Left renal pelvis (tissue), 4 donors: ENCODE measurements at regions not wholly inside any gene's neighbourhood (a gene's known extent, or its start where the extent isn't known, plus 50 kb on each side); places are given as distances from the start of the nearest gene placed in this dataset.

Source experiments
- DNase-seq, 4 donors: peaks; one replicate each; pipeline ENCODE4 v3.0.0-alpha.2; 2013; ENCODE audit warnings: low read depth in 4 of 4, low spot score in 3 of 4

DNA sequence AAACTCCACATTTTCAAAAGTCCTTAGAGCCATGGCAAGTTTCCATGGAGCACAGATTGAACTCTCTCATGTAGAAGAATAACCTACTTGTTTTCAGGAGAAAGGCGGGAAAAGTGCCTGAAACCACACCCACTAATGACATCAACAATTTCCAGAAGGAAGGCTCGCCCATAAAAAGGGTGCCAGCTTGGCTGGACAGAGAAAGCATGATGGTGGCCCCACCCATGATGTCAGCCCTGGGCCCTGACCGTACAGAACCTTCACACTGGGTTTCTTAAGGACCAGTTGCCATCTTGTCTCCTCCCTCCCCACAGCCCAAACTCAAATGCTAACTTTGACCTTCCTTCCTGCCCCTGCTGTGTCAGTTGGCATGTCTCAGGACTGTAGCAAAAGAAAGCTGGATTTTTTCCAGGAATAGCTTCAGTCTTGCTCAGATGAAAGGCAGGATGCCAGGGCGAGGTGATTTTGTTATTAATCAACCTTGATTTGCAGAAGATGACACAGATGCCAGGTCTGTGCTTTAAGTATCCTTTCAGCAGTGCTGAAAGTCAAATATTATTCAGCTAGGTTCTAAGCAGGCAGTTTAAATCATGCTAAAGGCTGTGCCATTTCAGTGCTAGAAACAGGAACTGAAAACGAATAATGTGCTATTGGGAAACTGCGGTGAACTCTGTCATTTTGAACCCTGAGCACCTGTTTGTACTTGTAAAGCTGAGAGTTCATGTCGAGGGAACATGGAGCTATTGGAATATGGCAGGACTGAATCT is 89.5 kb upstream of the RFC3 start:
- DNase-seq, result no peak

DNA sequence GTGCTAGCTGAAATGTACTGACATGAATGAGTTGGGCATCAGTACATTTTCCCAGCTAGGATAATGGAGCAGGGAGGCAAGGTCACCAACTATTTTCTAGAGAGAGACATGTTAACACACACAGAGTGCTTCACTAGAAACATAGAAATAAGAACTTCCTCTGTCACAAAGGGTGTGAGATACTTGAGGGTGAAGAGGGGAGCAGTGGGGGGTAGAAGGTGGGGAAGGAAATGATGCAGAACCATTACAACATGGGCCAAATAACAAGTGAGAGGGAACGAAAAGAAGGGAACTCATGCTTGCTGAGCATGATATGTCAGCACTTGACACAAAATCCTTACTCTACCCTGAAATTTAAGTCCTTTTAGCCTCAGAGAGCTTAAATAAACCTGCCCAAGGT is 87.8 kb upstream of the RFC3 start:
- no peak for DNase-seq

DNA sequence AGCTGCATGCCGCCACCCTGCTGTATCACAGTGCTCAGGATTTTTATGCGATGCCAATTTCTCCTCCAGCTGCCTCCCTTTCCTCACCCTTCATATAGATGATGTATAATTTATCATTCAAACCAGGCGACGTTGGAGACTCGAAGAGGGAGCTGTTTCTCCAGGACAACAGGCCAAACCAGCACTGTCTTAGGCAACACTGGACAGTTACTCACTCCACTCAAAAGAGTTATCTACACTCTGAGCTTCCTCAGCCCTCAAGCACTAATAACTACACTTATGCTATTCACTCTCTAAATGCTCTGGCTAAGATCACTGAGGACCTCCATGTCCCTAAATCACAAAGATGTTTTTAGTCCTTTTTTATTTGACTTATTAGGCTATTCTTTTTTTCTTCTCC is 87.3 kb upstream of the RFC3 start:
- DNase-seq, result no peak

DNA sequence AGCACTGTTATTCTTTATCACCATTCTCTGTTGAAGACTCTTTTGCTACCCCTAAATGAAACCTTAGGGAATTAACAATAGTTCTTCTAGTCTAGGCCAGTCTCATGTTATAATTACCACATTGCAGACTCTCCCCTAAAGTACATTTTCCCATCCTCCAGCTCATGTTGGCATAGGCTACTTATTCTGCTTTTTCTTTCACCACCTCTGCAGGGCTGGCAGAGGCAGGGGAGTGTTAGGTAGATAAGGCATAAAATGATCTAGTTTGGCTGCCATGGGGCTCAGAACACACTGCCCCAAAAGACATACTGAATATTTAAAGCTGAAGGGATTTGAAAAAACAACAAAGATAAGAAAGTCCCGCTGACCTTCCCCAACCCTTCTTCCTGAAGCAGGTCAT is 82.7 kb upstream of the RFC3 start:
- DNase-seq, result no peak

GRCh38 chr13:33739254-33739653 is 78.7 kb upstream of the RFC3 start:
- no peak for DNase-seq

DNA sequence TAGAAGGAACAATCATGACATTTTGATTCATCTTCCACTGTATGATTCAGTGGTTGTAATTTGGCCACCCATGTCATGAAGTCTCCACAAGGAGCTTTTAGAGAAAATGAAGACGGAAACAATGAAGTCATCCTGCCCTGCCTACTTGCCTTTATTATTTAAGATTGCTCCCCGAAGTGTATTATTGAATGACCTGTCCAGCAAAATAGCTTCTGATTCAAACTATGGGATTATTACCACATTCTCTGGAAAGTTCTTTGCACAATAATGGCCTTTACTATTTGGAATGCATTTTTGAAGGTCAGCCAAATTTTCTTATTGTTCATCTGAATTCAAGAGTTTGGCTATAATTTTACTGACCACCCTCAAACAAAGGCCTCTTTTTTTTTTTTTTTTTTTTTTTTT is 77.8 kb upstream of the RFC3 start:
- DNase-seq, result no peak

DNA sequence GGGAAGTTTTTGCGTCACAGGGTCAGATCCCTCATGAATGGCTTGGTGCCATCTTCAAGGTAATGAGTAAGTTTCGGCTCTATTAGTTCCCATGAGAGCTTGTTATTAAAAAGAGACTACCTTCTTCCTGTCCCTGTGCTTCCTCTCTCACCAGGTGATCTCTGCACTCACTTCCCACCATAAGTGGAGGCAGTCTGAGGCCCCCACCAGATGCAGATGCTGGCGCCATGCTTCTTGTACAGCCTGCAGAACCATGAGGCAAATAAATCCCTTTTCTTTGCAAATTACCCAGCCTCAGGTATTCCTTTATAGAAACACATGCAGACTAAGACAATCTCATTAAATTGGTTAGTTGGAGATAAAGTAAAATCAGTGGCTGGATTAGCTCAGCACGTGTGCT is 75.6 kb upstream of the RFC3 start:
- DNase-seq, result no peak

- no peak for DNase-seq
Observed at GRCh38 chr13:33743438-33744368, 74.2 kb upstream of the RFC3 start.

DNA sequence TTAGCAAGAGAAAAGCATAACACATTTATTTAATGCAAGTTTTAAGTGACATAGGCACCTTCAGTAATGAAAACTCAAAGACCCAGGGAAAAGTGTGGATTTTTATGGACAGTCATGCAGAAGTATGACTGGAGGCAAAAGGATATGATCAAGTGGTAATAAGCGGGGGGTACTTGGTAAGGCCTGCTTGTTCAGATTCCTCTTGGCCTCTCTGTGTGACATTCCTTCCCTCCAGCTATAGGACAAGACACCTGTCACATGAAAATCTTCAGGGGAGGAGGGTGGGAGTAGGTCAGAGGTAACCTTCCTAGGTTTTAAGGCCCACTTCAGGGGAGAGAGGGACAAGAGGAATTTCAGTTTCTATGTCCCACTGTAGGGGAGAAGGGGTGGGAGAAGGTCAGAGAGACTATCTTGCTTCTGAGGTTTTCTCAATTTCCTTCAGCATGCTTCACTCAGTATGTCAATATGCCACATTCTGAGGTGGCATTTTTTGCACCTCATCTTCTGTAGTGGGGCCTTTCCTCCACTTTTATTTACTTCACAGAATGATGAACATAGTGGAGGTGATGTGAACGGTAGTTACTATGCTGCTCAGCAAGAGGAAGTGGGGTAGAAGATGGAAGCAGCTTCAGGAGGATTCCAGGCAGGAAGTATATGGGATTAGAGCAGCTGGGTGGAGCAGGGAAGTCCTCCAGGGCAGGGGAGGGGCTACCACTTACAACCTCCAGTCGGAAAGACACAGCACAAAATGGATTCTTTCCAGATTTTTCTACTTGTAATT is 73.2 kb upstream of the RFC3 start:
- DNase-seq, result no peak

DNA sequence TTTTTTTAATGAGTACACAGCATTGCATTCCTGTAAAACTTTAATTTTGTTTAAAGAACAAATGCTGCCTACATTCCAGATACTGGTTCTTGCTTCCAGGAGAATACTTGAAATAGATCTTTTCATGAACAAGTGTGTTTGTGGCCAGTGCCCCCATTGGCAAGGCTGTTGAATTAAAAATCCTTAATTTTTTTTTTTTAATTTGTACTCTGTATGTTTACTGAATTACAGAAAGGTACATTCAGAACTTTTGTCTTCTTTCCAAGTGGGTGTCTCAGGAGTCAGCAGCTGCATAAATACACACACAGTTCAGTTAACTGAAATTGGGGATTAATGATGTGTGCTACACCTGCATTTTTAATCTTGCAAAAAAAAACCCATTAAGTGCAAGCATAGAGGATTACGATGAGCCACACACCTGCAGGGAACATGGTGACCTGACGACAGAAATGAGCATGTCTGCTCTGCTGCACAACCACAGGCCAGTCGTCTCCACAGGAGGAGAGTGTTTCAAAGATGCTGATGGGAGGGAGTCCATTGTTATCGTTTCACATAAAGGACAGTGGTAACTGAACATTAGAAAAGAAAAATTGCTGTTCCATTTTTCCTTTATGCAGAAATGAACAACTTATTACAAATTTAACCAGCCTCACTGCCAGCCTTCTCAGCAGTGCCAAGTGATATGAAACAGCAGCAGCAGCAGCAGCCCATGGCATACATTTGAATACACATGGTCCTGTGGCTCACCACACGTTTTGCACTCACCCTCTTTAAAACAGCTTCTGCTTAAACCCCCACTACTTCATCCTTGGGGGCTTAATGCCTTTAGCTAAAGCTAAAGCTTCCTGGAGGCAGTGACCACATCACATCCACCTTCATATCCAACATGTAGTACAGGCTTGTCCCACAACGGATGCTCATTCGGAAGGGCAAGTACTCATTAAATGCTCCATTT is 72.3 kb upstream of the RFC3 start:
- no peak for DNase-seq

GRCh38 chr13:33746867-33747266 is 71.1 kb upstream of the RFC3 start:
- no peak for DNase-seq

GRCh38 chr13:33751151-33751550 is 66.8 kb upstream of the RFC3 start:
- DNase-seq, result no peak

- DNase-seq, result no peak
Observed at GRCh38 chr13:33752094-33752493, 65.9 kb upstream of the RFC3 start.

GRCh38 chr13:33752597-33752996 is 65.4 kb upstream of the RFC3 start:
- DNase-seq, result no peak

GRCh38 chr13:33756929-33757328 is 61.0 kb upstream of the RFC3 start:
- no peak for DNase-seq

GRCh38 chr13:33757713-33758112 is 60.2 kb upstream of the RFC3 start:
- DNase-seq, result no peak

- DNase-seq, result no peak
Observed at GRCh38 chr13:33758113-33758512, 59.8 kb upstream of the RFC3 start.

GRCh38 chr13:33761740-33762139 is 56.2 kb upstream of the RFC3 start:
- DNase-seq, result peak in 3 of 4 donors; percentile 14 to 15 (median 14)

DNA sequence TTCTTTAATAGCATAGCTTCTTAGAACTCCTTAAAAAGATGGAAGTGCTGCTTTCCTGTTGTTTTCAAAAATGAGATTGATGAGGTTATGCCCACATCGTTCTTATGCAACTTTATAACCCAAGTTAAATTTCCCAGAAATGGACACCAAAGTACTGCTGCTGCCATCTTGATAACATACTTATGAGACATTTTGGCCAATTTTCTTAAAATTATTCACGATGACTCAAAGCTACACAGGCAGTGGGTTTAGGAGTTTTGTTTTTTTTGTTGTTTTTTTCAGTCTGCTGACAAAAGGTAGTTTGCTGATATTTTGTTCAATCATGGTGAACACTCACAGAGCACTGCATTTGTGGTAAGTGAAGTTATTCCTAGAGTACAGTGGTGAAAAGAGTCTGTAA is 54.9 kb upstream of the RFC3 start:
- DNase-seq, result no peak

DNA sequence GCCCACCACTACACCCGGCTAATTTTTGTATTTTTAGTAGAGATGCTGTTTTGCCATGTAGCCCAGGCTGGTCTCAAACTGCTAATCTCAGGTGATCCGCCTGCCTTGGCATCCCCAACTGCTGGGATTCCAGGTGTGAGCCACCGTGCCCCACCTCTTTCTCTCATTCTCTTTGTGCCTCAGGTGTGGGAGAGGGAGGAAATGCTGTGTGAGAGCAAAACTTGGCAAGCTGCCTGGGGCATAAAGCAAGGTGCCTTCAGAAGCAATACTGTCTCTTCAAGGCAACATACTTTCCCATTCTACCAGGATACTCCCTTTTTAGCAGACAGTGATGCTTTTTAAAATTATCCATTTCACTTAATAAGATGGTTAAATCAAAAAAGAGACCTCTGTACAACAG is 53.2 kb upstream of the RFC3 start:
- DNase-seq, result no peak
